ENCODE measurements at regions not wholly inside any gene's neighbourhood (a gene's known extent, or its start where the extent isn't known, plus 50 kb on each side); places are given as distances from the start of the nearest gene placed in this dataset.

GRCh38 chr1:104574620-104575019, 824.9 kb downstream of the AMY1C start:
- no peak for TF ChIP-seq CTCF (IDR thresholded peaks at IDR 0.05; ENCODE audit: low read length, missing control alignments)
- DNase-seq (ENCODE audit: low read depth) = no peak

GRCh38 chr1:104592926-104593325, 843.2 kb downstream of the AMY1C start:
- no peak for TF ChIP-seq CTCF (IDR thresholded peaks at IDR 0.05; ENCODE audit: low read length, missing control alignments)
- no peak overlapping the region for H3K4me3 ChIP-seq (replicated peaks; ENCODE audit: low read depth, low read length)
- DNase-seq (ENCODE audit: low read depth) = no peak

More at GRCh38 chr1:104574620-104575019, 824.9 kb downstream of the AMY1C start:
- H3K4me3 ChIP-seq (replicated peaks; ENCODE audit: low read depth, low read length) = no peak overlapping the region

GRCh38 chr1:104593413-104594187, 843.9 kb downstream of the AMY1C start:
- no peak for TF ChIP-seq CTCF (IDR thresholded peaks at IDR 0.05; ENCODE audit: low read length, missing control alignments)
- no peak for DNase-seq (ENCODE audit: low read depth)
- no peak overlapping the region for H3K4me3 ChIP-seq (replicated peaks; ENCODE audit: low read depth, low read length)

DNA sequence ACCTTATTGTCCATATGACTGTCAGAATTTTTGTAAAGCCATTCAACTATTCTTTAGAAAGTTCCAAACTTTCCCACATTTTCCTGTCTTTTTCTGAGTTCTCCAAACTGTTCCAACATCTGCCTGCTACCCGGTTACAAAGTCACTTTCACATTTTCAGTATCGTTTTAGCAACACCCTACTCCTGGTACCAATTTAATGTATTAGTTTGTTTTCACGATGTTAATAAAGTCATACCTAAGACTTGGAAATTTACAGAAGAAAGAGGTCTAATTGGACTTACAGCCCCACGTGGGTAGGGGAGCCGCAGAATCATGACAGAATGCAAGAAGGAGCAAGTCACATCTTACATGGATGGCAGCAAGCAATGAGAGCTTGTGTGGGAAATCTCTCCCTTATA, 867.8 kb downstream of the AMY1C start:
- no peak overlapping the region for H3K4me3 ChIP-seq (replicated peaks; ENCODE audit: low read depth, low read length)
- no peak for DNase-seq (ENCODE audit: low read depth)
- TF ChIP-seq CTCF (IDR thresholded peaks at IDR 0.05; ENCODE audit: low read length, missing control alignments) = no peak

DNA sequence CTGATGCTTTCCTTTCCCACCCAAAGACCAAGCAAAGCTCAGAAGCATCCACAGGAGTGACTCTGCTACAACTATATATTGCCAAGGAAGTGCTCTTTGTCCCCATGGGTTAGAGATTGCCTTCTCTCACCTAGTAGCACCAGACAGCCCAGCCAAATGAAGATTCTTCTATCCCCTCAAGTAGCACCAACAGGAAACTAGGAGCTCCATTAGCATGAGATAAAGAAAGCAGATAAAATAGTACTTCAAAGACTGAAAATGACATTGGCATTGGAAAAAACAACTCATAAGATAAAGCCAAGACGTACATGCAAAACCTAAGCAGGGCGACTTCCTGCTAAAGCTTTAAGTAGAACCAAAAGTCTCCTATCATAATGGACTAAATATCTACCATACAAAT, 871.5 kb downstream of the AMY1C start:
- DNase-seq (ENCODE audit: low read depth) = no peak
- no peak overlapping the region for H3K4me3 ChIP-seq (replicated peaks; ENCODE audit: low read depth, low read length)
- TF ChIP-seq CTCF (IDR thresholded peaks at IDR 0.05; ENCODE audit: low read length, missing control alignments) = no peak

DNA sequence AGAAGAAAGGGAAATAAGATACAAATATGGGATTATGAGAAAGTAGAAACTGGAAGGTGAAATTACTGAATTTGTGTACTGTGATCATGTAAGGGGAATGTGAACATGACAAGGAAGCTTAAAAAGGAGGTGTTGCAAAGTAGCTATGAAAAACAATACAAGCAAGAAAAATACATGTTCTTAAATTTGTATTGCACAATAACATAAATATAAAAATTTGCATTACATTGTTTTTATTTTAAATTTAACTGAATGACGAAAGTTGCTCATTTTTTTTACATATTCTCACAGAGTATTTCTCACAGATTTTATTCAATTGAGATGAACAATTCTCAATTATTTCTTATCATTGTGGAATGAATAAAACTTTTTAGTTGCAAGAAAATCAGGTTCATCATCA, 874.8 kb downstream of the AMY1C start:
- no peak for TF ChIP-seq CTCF (IDR thresholded peaks at IDR 0.05; ENCODE audit: low read length, missing control alignments)

GRCh38 chr1:104629589-104629988, 879.9 kb downstream of the AMY1C start:
- no peak for DNase-seq (ENCODE audit: low read depth)
- no peak overlapping the region for H3K4me3 ChIP-seq (replicated peaks; ENCODE audit: low read depth, low read length)
- no peak for TF ChIP-seq CTCF (IDR thresholded peaks at IDR 0.05; ENCODE audit: low read length, missing control alignments)

More for the DNA sequence above, 874.8 kb downstream of the AMY1C start:
- DNase-seq (ENCODE audit: low read depth) = no peak
- H3K4me3 ChIP-seq (replicated peaks; ENCODE audit: low read depth, low read length) = no peak overlapping the region
